ENCODE measurements at regions not wholly inside any gene's neighbourhood (a gene's known extent, or its start where the extent isn't known, plus 50 kb on each side); places are given as distances from the start of the nearest gene placed in this dataset.

DNA sequence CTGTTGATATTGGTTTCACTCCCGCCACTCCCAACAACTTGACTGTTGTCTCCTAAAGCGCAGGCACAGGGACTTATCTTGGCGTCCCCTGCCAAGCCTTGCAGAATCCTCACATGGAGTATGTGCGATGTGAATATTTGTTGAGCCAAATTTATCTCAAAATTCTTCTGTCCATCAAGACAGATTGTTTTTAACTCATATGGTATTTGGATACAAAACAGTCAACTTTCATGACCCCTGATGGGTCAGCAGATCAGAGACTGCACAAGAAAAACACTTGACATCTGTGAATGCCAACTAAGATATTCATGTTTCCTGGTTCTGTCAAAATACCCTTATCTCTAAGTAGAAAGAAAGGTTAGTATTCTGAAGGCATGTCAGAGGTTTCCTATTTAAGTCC, 221.7 kb upstream of the BLID start:
- H3K27ac Mint-ChIP-seq = no peak overlapping the region
- H3K4me1 ChIP-seq (ENCODE audit: control insufficient read depth in 2 of 2, insufficient read depth in 2 of 2, low read length in 2 of 2) = no peaks in the 10 kb centered on the region
- H3K27me3 ChIP-seq (ENCODE audit: control insufficient read depth in 2 of 2, insufficient read depth in 2 of 2, low read length in 2 of 2) = no peaks in the 10 kb centered on the region
- DNase-seq (no peak), ATAC-seq (no peak)
- H3K36me3 Mint-ChIP-seq = peaks cover 0 to 4% (median 0%) of the 10 kb centered on the region in 5 donors
- no peak overlapping the region for H3K27ac ChIP-seq (ENCODE audit: low read depth, low read length)
- peaks cover 0 to 14% (median 1%) of the 10 kb centered on the region in 11 donors for H3K9me3 Mint-ChIP-seq
- H3K4me3 ChIP-seq (ENCODE audit: low read length) = no peak overlapping the region
- intact Hi-C loops (cut with micrococcal nuclease) = no loop called here
- CTCF ChIA-PET = no interaction called here
- H3K36me3 ChIP-seq (ENCODE audit: control insufficient read depth in 2 of 3, insufficient read depth in 3 of 3, low read length in 3 of 3) = no peaks in the 10 kb centered on the region
- peaks cover 0 to 37% (median 13%) of the 10 kb centered on the region in 5 donors for H3K27me3 Mint-ChIP-seq
- H3K4me3 Mint-ChIP-seq = no peak overlapping the region
- POLR2A ChIA-PET = no interaction called here
- peaks cover 0 to 5% (median 0%) of the 10 kb centered on the region in 7 donors for H3K4me1 Mint-ChIP-seq
- peaks cover 0 to 4% (median 0%) of the 10 kb centered on the region in 3 experiments for H3K9me3 ChIP-seq (ENCODE audit: control insufficient read depth in 2 of 3, low read length in 3 of 3)

DNA sequence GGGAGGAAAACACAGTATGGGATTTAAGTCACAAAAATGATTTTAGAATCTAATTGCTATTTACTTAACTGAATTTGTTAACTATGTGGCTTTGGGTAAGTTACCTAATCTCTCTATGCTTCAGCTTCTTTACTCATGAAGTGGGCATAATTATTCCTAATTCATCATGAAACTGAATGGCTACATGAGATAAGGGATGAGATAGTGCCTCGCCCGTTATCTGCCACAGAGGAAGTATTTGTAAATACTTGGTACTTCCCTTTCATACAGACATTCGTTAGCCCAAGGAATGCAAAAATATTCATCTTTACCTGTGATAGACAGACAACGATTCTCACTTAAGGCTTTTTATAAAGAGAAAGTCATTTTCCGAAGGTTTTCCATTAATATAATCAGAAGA, 221.2 kb upstream of the BLID start:
- Mint-ChIP-seq H3K4me3 (no peak overlapping the region), H3K4me1 (peaks cover 0 to 2% (median 0%) of the 10 kb centered on the region in 7 donors), H3K36me3 (peaks cover 0 to 4% (median 0%) of the 10 kb centered on the region in 5 donors), H3K9me3 (peaks cover 0 to 14% (median 2%) of the 10 kb centered on the region in 11 donors), H3K27ac (no peak overlapping the region), H3K27me3 (peaks cover 0 to 37% (median 16%) of the 10 kb centered on the region in 5 donors)
- ATAC-seq = peak; percentile 51
- Histone ChIP-seq H3K27ac (ENCODE audit: low read depth, low read length) (no peak overlapping the region), H3K9me3 (ENCODE audit: control insufficient read depth in 2 of 3, low read length in 3 of 3) (no peaks in the 10 kb centered on the region), H3K27me3 (ENCODE audit: control insufficient read depth in 2 of 2, insufficient read depth in 2 of 2, low read length in 2 of 2) (no peaks in the 10 kb centered on the region), H3K36me3 (ENCODE audit: control insufficient read depth in 2 of 3, insufficient read depth in 3 of 3, low read length in 3 of 3) (no peaks in the 10 kb centered on the region), H3K4me1 (ENCODE audit: control insufficient read depth in 2 of 2, insufficient read depth in 2 of 2, low read length in 2 of 2) (no peaks in the 10 kb centered on the region), H3K4me3 (ENCODE audit: low read length) (no peak overlapping the region)
- CTCF ChIA-PET = no interaction called here
- intact Hi-C loops (cut with micrococcal nuclease) = no loop called here
- POLR2A ChIA-PET = no interaction called here
- no peak for DNase-seq

DNA sequence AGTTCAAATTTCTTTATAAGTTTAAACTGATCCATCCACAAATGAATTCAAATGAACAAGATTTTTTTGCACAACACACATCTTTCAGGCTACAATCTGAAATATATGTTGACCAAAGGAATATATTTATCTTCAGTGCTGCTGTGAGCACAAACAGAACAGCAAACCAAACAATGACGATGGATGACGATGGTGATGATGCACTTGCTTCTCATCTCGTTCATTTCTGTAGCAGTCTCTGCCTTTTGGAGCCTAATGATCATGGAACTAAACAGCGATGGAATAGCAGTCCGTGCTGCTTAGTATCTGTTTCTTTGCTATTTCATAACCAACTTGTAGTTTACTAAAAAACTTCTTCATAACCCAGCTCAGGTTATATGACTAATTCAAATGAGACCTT, 220.7 kb upstream of the BLID start:
- H3K27me3 Mint-ChIP-seq = peaks cover 0 to 37% (median 16%) of the 10 kb centered on the region in 5 donors
- no peak overlapping the region for H3K4me3 ChIP-seq (ENCODE audit: low read length)
- H3K27ac ChIP-seq (ENCODE audit: low read depth, low read length) = no peak overlapping the region
- H3K36me3 Mint-ChIP-seq = peaks cover 0 to 4% (median 0%) of the 10 kb centered on the region in 5 donors
- no peaks in the 10 kb centered on the region for H3K4me1 ChIP-seq (ENCODE audit: control insufficient read depth in 2 of 2, insufficient read depth in 2 of 2, low read length in 2 of 2)
- no peaks in the 10 kb centered on the region for H3K27me3 ChIP-seq (ENCODE audit: control insufficient read depth in 2 of 2, insufficient read depth in 2 of 2, low read length in 2 of 2)
- H3K9me3 Mint-ChIP-seq = peaks cover 0 to 14% (median 0%) of the 10 kb centered on the region in 11 donors
- intact Hi-C loops (cut with micrococcal nuclease) = no loop called here
- H3K4me1 Mint-ChIP-seq = peaks cover 0 to 1% (median 0%) of the 10 kb centered on the region in 7 donors
- no peaks in the 10 kb centered on the region for H3K9me3 ChIP-seq (ENCODE audit: control insufficient read depth in 2 of 3, low read length in 3 of 3)
- DNase-seq (no peak), ATAC-seq (no peak)
- H3K4me3 Mint-ChIP-seq = no peak overlapping the region
- H3K27ac Mint-ChIP-seq = no peak overlapping the region
- CTCF ChIA-PET = no interaction called here
- POLR2A ChIA-PET = no interaction called here
- H3K36me3 ChIP-seq (ENCODE audit: control insufficient read depth in 2 of 3, insufficient read depth in 3 of 3, low read length in 3 of 3) = no peaks in the 10 kb centered on the region

DNA sequence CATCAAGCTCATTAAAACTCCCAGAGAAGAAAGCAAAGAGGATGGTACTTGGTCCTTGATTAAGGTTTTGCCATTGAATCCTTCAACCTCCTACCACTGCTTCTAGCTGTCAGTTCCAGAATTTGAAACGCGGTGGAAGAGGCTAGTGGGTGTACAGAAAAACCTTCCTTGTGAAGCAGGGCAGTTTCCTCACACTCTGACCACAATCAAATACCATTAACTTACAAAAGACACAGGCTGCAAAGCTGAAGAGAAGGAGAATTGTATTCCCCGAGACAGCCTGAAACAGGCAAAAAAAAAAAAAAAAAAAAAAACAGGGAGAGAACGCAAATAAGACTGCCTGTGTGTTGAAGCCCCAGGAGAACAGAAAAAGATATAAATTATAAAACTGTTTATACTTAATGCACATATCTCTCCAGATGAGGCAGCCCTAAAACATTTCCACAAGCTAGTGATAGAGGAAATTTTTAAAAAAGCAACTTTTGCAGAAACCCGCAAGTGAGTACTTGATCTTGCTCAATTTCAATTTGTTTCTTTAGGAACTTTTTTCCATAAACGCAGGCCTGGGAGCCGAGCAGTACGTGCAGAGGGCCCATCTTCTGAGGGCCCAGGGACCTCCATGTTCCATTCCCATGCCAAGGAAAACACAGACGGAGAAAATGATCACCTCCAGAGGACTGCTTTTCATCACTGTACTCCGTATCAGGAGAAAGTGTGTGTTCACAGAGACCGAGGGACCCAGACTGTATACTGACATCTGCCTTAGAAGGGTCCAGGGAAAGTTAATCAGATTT, 218.7 kb upstream of the BLID start:
- ATAC-seq = no peak
- Histone ChIP-seq H3K27ac (ENCODE audit: low read depth, low read length) (no peak overlapping the region), H3K4me3 (ENCODE audit: low read length) (no peak overlapping the region), H3K36me3 (ENCODE audit: control insufficient read depth in 2 of 3, insufficient read depth in 3 of 3, low read length in 3 of 3) (no peaks in the 10 kb centered on the region), H3K9me3 (ENCODE audit: control insufficient read depth in 2 of 3, low read length in 3 of 3) (no peaks in the 10 kb centered on the region), H3K4me1 (ENCODE audit: control insufficient read depth in 2 of 2, insufficient read depth in 2 of 2, low read length in 2 of 2) (no peaks in the 10 kb centered on the region), H3K27me3 (ENCODE audit: control insufficient read depth in 2 of 2, insufficient read depth in 2 of 2, low read length in 2 of 2) (no peaks in the 10 kb centered on the region)
- CTCF ChIA-PET = no interaction called here
- Mint-ChIP-seq H3K36me3 (peaks cover 0 to 4% (median 0%) of the 10 kb centered on the region in 5 donors), H3K4me1 (peaks cover 0 to 1% (median 0%) of the 10 kb centered on the region in 7 donors), H3K4me3 (no peak overlapping the region), H3K9me3 (peaks cover 0 to 8% (median 0%) of the 10 kb centered on the region in 11 donors), H3K27me3 (peaks cover 0 to 32% (median 16%) of the 10 kb centered on the region in 5 donors), H3K27ac (no peak overlapping the region)
- DNase-seq = no peak
- POLR2A ChIA-PET = no interaction called here
- intact Hi-C loops (cut with micrococcal nuclease) = no loop called here

DNA sequence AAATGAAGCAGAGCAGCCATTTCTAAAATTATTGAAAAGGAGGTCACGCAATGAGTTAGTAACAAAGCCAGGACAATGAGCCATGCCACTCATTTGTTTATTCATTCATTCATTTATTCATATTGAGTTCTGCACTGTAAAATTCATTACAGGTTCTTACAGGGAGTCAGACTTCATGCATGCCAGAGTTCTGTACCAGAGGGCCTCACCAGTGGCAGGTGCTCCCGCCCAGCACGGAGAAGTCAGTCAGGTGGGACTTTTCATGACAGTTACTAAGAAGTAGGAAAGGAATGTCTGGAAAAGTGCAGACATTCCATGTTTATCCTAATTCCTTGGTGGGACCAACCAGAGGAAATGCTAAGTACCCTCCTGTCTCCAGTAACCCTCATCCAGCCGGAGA, 217.5 kb upstream of the BLID start:
- peaks cover 0 to 4% (median 0%) of the 10 kb centered on the region in 5 donors for H3K36me3 Mint-ChIP-seq
- ATAC-seq (no peak), DNase-seq (no peak)
- H3K27me3 ChIP-seq (ENCODE audit: control insufficient read depth in 2 of 2, insufficient read depth in 2 of 2, low read length in 2 of 2) = no peaks in the 10 kb centered on the region
- peaks cover 0 to 7% (median 0%) of the 10 kb centered on the region in 11 donors for H3K9me3 Mint-ChIP-seq
- ChIA-PET POLR2A (no interaction called here), CTCF (no interaction called here)
- H3K36me3 ChIP-seq (ENCODE audit: control insufficient read depth in 2 of 3, insufficient read depth in 3 of 3, low read length in 3 of 3) = no peaks in the 10 kb centered on the region
- H3K4me1 Mint-ChIP-seq = peaks cover 0 to 1% (median 0%) of the 10 kb centered on the region in 7 donors
- H3K4me1 ChIP-seq (ENCODE audit: control insufficient read depth in 2 of 2, insufficient read depth in 2 of 2, low read length in 2 of 2) = no peaks in the 10 kb centered on the region
- intact Hi-C loops (cut with micrococcal nuclease) = no loop called here
- H3K9me3 ChIP-seq (ENCODE audit: control insufficient read depth in 2 of 3, low read length in 3 of 3) = no peaks in the 10 kb centered on the region
- H3K27ac ChIP-seq (ENCODE audit: low read depth, low read length) = no peak overlapping the region
- H3K4me3 Mint-ChIP-seq = no peak overlapping the region
- H3K27me3 Mint-ChIP-seq = peaks cover 0 to 25% (median 16%) of the 10 kb centered on the region in 5 donors
- no peak overlapping the region for H3K27ac Mint-ChIP-seq
- no peak overlapping the region for H3K4me3 ChIP-seq (ENCODE audit: low read length)

DNA sequence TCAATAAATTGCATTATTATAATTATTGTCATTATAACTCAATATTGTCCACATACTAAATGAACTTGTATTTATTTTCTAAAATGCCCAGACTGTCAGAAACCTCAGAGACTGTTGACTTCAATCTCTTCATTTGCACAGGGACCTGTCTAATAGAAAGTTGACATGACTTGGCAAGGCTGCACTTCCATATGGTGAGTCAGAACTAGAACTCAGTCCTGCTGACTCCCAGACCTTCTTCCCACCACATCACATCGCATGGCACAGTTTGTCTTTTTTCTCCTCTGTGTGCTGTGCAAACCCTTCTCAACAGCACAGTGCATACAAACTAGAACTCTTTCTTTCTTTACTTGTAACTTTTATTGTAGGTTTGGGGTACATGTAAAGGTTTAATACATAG, 215.1 kb upstream of the BLID start:
- peaks cover 0 to 4% (median 0%) of the 10 kb centered on the region in 5 donors for H3K36me3 Mint-ChIP-seq
- H3K4me1 Mint-ChIP-seq = peaks cover 0 to 1% (median 0%) of the 10 kb centered on the region in 7 donors
- H3K4me1 ChIP-seq (ENCODE audit: control insufficient read depth in 2 of 2, insufficient read depth in 2 of 2, low read length in 2 of 2) = no peaks in the 10 kb centered on the region
- no peak for DNase-seq
- H3K27me3 Mint-ChIP-seq = peaks cover 0 to 19% (median 15%) of the 10 kb centered on the region in 5 donors
- no peaks in the 10 kb centered on the region for H3K36me3 ChIP-seq (ENCODE audit: control insufficient read depth in 2 of 3, insufficient read depth in 3 of 3, low read length in 3 of 3)
- H3K4me3 Mint-ChIP-seq = no peak overlapping the region
- ChIA-PET POLR2A (no interaction called here), CTCF (no interaction called here)
- peaks cover 0 to 7% (median 0%) of the 10 kb centered on the region in 11 donors for H3K9me3 Mint-ChIP-seq
- ATAC-seq = no peak
- H3K9me3 ChIP-seq (ENCODE audit: control insufficient read depth in 2 of 3, low read length in 3 of 3) = no peaks in the 10 kb centered on the region
- intact Hi-C loops (cut with micrococcal nuclease) = no loop called here
- H3K27ac Mint-ChIP-seq = no peak overlapping the region
- no peaks in the 10 kb centered on the region for H3K27me3 ChIP-seq (ENCODE audit: control insufficient read depth in 2 of 2, insufficient read depth in 2 of 2, low read length in 2 of 2)
- no peak overlapping the region for H3K4me3 ChIP-seq (ENCODE audit: low read length)
- H3K27ac ChIP-seq (ENCODE audit: low read depth, low read length) = no peak overlapping the region
